Hepatic stellate cell (primary cell): ENCODE measurements at regions not wholly inside any gene's neighbourhood (a gene's known extent, or its start where the extent isn't known, plus 50 kb on each side); places are given as distances from the start of the nearest gene placed in this dataset.

Source experiments
- DNase-seq: peaks from one replicate; pipeline ENCODE4 v3.0.0; 2011; ENCODE audit warnings: low spot score

DNA sequence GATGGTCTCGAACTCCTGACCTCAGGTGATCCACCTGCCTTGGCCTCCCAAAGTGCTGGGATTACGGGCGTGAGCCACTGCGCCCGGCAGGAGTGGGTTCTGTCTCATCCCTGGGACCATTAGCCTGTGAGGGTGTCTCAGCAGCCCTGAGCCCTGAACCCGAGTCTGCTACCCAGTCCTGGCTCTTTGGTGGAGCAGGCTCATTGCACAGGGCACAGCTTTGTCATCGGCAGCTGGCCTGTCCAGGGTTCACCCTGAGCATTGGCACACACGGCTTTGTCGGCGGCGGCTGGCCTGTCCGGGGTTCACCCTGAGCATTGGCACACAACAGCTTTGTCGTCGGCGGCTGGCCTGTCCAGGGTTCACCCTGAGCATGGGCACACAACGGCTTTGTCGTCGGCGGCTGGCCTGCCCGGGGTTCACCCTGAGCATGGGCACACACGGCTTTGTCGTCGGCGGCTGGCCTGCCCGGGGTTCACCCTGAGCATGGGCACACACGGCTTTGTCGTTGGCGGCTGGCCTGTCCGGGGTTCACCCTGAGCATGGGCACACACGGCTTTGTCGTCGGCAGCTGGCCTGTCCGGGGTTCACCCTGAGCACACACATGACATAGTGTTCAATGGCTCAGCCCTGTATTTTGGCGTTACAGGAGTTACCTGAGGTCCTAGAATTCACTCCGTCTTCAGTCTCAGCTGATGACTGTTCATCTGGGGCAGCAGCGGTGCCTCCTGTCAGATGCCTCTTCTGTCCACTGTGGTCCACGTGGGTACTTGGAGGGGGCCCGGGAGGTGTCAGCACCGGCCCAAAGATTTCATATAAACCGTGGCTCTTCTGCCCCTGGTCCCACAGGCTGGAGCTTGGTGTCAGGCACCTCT, 1082.5 kb downstream of the BRD1 start:
- DNase-seq, result no peak

- no peak for DNase-seq
Measured at GRCh38 chr22:48744283-48744641, 1083.4 kb downstream of the BRD1 start.

- DNase-seq, result no peak
Measured at GRCh38 chr22:48743601-48744282, 1083.9 kb downstream of the BRD1 start.

DNA sequence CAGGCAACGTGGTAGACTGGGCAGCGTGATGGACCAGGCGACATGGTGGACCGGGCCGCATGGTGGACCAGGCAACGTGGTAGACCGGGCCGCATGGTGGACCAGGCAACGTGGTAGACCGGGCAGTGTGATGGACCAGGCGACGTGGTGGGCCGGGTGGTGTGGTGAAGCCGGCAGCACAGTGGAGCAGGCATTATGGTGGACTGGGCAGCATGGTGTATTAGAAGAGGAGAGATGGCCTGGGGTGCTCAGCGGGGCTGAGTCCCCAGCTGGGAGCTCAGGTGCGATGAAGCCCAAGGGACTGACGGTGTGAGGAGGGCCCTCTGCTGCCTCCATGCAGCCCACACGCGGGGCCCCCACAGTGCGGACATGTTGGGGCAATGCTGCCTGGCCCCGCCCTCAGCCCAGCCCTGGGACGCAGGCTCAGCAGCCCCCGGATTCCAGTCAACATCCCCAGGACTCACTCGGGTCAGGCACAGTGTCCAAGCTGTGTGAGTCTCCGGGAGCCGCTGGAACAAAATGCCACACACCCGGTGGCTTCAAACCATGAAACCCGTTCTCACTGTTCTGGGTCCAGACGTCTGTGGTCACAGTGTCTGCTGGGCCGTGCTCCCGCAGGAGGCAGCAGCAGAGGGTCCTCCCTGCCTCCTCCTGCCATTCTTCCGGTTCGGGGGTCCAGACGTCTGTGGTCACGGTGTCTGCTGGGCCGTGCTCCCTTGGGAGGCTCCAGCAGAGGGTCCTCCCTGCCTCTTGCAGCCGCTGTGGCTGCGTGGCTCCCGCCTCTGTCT, 1084.9 kb downstream of the BRD1 start:
- DNase-seq, result no peak

GRCh38 chr22:48742191-48742555, 1085.5 kb downstream of the BRD1 start:
- no peak for DNase-seq

DNA sequence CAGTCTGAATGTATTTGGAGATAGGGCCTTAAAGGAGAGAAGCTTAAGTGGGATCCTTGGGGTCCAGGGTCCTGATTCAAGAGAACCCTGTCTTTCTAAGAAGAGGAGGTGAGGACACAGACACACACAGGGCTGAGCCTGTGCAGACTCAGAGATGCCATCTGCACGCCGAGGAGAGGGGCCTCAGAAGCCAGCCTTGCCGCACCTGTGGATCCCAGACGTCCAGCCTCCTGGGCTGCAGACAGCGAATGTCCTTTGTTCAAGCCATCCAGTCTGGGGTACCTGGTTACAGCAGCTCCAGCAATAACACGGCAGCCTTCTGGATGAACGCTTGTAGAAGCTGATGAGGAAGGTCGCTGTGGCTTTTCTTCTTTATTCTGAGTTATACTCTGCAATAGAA, 1086.1 kb downstream of the BRD1 start:
- no peak for DNase-seq

- no peak for DNase-seq
Measured at GRCh38 chr22:48740731-48741405, 1086.8 kb downstream of the BRD1 start.

- no peak for DNase-seq
Measured at GRCh38 chr22:48740086-48740730, 1087.5 kb downstream of the BRD1 start.

- no peak for DNase-seq
Measured at GRCh38 chr22:48739348-48740085, 1088.2 kb downstream of the BRD1 start.

- no peak for DNase-seq
Measured at GRCh38 chr22:48738204-48738980, 1089.3 kb downstream of the BRD1 start.

DNA sequence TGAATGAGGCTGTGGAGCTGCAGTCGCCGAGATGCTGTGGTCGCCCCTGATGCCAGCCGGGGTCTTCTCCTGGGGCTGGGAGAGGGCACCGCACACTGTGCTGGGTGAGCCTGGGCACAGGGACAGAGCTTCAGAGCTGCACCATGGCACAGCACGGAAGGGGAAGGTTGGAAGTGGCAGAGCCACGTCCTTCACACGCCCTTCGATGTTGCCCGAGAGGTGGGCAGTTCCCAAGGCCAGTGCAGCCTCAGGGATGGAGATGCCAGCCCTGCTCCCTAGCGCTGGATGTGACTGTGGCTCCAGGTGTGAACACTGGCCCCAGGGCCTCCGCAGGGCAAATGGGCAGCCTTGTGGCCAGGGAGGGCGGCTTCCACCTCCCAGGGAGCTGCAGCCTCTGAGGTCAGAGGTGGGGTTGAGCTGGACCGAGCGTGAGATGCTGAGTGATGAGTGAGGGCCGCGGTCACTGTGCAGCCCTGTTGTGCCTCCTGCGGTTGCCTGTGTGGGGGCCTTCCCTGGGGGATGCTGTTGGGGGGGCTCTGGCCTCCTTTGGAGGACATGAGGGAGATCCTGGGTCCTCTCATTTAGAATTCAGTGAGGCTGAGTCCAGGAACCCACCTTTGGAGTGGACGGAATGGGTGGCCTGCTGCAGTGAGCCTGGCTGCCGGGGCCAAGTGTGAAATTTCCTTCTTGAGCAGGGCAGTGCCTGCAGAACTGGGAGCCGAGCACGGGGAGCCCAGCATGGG, 1090.0 kb downstream of the BRD1 start:
- DNase-seq, result no peak

- no peak for DNase-seq
Measured at GRCh38 chr22:48736593-48737460, 1090.8 kb downstream of the BRD1 start.

- no peak for DNase-seq
Measured at GRCh38 chr22:48734961-48735360, 1092.7 kb downstream of the BRD1 start.

- no peak for DNase-seq
Measured at GRCh38 chr22:48734359-48734758, 1093.3 kb downstream of the BRD1 start.

GRCh38 chr22:48729499-48730171, 1098.0 kb downstream of the BRD1 start:
- DNase-seq, result no peak

DNA sequence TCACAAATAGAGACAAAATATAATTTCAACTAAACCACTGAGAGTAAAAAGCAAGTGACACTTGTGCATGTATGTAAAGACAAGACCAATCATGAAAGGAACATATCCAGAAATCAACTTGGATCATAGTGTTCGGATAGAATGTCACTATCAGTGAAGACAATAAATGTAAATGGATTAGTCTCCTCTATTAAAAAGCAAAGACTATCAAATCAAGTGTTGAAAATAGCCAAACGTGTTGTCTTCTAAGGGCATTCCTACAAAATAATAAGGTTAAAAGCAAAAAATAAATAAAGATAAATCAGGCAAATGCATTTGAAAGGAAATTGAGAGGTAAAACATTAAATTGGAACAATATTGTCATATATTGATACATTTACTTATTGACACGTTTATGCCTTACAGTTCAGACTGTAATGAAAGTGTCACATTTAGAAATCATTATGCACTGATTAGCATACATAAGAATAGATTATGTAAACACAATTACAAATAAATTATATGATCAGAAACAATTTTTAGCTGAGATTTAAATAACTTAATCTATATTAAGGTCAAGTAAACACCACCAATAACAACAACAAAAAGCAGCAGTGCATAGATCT, 1100.1 kb downstream of the BRD1 start:
- DNase-seq, result no peak

DNA sequence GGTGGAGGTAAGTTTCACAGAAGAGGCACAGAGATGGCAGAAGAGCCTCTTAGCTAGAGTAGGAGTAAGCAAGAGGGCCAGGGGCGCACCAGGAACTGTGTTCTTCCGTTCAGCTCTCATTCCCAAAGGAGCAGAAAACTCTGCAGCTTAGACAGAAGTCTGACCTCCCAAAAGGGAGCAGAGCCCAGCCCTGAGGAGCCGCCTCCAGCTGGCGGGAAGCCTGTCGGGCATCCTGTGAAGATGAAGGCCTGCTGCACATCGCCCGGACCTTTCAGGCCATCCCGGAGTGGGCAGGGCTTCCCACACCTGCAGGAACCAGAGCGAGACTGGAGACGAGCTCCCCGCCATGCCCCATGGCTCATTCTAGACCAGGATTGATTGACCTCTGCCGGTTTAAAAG, 1102.8 kb downstream of the BRD1 start:
- DNase-seq, result no peak

- DNase-seq, result no peak
Measured at GRCh38 chr22:48722661-48723060, 1105.0 kb downstream of the BRD1 start.
